SK-N-SH treated with all-trans-retinoic acid at 6 μM for 48 hours (cell line): ENCODE measurements at regions not wholly inside any gene's neighbourhood (a gene's known extent, or its start where the extent isn't known, plus 50 kb on each side); places are given as distances from the start of the nearest gene placed in this dataset.

Experiments
- ISL1 ChIP-seq: fragments of 250-450 bp; sonication (Bioruptor Pico); IDR thresholded peaks from 2 replicates; pipeline ENCODE4 v2.1.2; 2022; ENCODE audit warnings: mild to moderate bottlenecking, moderate library complexity
- PATZ1 ChIP-seq: fragments of 250-450 bp; sonication (Bioruptor Pico); IDR thresholded peaks from 2 replicates; pipeline ENCODE4 v1.8.0; 2020; ENCODE audit warnings: mild to moderate bottlenecking, moderate library complexity, borderline replicate concordance
- PPARA ChIP-seq: fragments of 250-450 bp; sonication (Bioruptor Pico); IDR thresholded peaks from 2 replicates; pipeline ENCODE4 v1.5.0; 2020; ENCODE audit warnings: mild to moderate bottlenecking, borderline replicate concordance
- TSHZ2 ChIP-seq: fragments of 250-450 bp; sonication (Bioruptor Pico); IDR thresholded peaks from 2 replicates; pipeline ENCODE4 v1.5.0; 2020; ENCODE audit warnings: mild to moderate bottlenecking, moderate library complexity
- ZFP30 ChIP-seq: fragments of 450-650 bp; formaldehyde crosslinking; IDR thresholded peaks from 2 replicates; pipeline ENCODE4 v1.5.0; 2022; ENCODE audit warnings: mild to moderate bottlenecking, moderate library complexity
- ZNF565 ChIP-seq: fragments of 450-650 bp; formaldehyde crosslinking; conservative IDR thresholded peaks from 2 replicates; pipeline ENCODE4 v1.5.0; 2020; ENCODE audit warnings: low read depth, mild to moderate bottlenecking, moderate library complexity
- ZNF8 ChIP-seq: fragments of 450-650 bp; formaldehyde crosslinking; IDR thresholded peaks from 2 replicates; pipeline ENCODE4 v1.5.0; 2020; ENCODE audit warnings: mild to moderate bottlenecking, moderate library complexity

GRCh38 chr5:111859031-111859430 lies 102.0 kb upstream of the NREP start:
- TF ChIP-seq ZNF565 (CRISPR knock-in tag), result no peak
- no peak for TF ChIP-seq ZFP30 (CRISPR knock-in tag)
- no peak for TF ChIP-seq PATZ1
- TF ChIP-seq ZNF8 (CRISPR knock-in tag), result no peak
- TF ChIP-seq ISL1 (CRISPR knock-in tag), result no peak
- TF ChIP-seq TSHZ2 (CRISPR knock-in tag), result no peak
- TF ChIP-seq PPARA (CRISPR knock-in tag), result no peak
